Endothelial cell of umbilical vein (primary cell): ENCODE measurements at regions not wholly inside any gene's neighbourhood (a gene's known extent, or its start where the extent isn't known, plus 50 kb on each side); places are given as distances from the start of the nearest gene placed in this dataset.

Experiments
- BruUV-seq: library from RNA; stranded (reverse); fragments of 400-500 nt; replicated peaks from 2 replicates; lab custom pipeline; 2021; lab: Mats Ljungman, UMichigan
- CTCF ChIA-PET: fragments of 300-600, 350-600 bp; sonication (Branson Sonifier 250); formaldehyde crosslinking; loops from one replicate; lab custom pipeline; 2021; ENCODE audit warnings: antibody characterized with exemption, inconsistent platforms; lab: Charles Lee
- POLR2A ChIA-PET: fragments of 300-600, 350-600 bp; sonication (Branson Sonifier 250); formaldehyde crosslinking; loops from one replicate; lab custom pipeline; 2021; ENCODE audit warnings: antibody characterized with exemption, inconsistent platforms; lab: Charles Lee
- DNase-seq: peaks from one replicate; pipeline ENCODE4 v3.0.0-alpha.2; 2011; ENCODE audit warnings: low read depth, low spot score
- FAIRE-seq: peaks from 2 replicates; lab custom pipeline; 2011; peaks lifted over from hg19 to GRCh38; lab: Jason Lieb, UNC
- H2AFZ ChIP-seq: 2 replicates; pipeline ENCODE4 v1.6.0; 2012; ENCODE audit warnings: low read depth, low read length, control low read depth, inconsistent platforms
- H3K27ac ChIP-seq: 2 replicates; pipeline ENCODE4 v1.5.1; 2011; ENCODE audit warnings: low read depth, mild to moderate bottlenecking, control low read depth, low read length, moderate library complexity; ENCODE audit not compliant: insufficient read depth
- H3K27me3 ChIP-seq, 2 experiments: 2 replicates each; pipeline versions ENCODE4 v1.6.0 to v1.6.1; 2011; ENCODE audit warnings: low read length in 2 of 2, mixed read lengths in 1 of 2; ENCODE audit not compliant: control insufficient read depth in 2 of 2, insufficient read depth in 2 of 2
- H3K36me3 ChIP-seq, 2 experiments: 2 replicates in 1 of 2; 3 replicates in 1 of 2; pipeline ENCODE4 v1.5.1; 2011; ENCODE audit warnings: low read length in 2 of 2, mild to moderate bottlenecking in 1 of 2, moderate library complexity in 1 of 2; ENCODE audit not compliant: control insufficient read depth in 2 of 2, insufficient read depth in 2 of 2; ENCODE audit errors: extremely low read depth in 1 of 2
- H3K4me1 ChIP-seq: 3 replicates; pipeline ENCODE4 v1.5.1; 2011; ENCODE audit warnings: mild to moderate bottlenecking, low read length; ENCODE audit not compliant: control insufficient read depth, insufficient read depth; ENCODE audit errors: extremely low read depth
- H3K4me2 ChIP-seq: 2 replicates; pipeline ENCODE4 v1.6.1; 2011; ENCODE audit warnings: low read length, control low read depth, mixed read lengths; ENCODE audit not compliant: insufficient read depth
- H3K4me3 ChIP-seq, 3 experiments: fragments of 200-600 bp in 1 of 3; sonication (generic), shearing (Covaris generic) in 1 of 3; replicated peaks in 1 of 3; 2 replicates each; pipeline ENCODE4 v1.5.1; 2011 to 2016; ENCODE audit warnings: control low read depth in 3 of 3, low read length in 3 of 3, mild to moderate bottlenecking in 2 of 3, inconsistent platforms in 1 of 3, low read depth in 1 of 3, moderate library complexity in 1 of 3; ENCODE audit not compliant: insufficient read depth in 1 of 3
- H3K79me2 ChIP-seq: 2 replicates; pipeline ENCODE4 v1.6.0; 2012; ENCODE audit warnings: low read length, inconsistent platforms; ENCODE audit not compliant: control insufficient read depth, insufficient read depth
- H3K9ac ChIP-seq: replicated peaks from 2 replicates; pipeline ENCODE3; 2011; ENCODE audit warnings: low read length, control low read depth; ENCODE audit not compliant: insufficient read depth; ENCODE audit errors: extremely low read depth
- H3K9me1 ChIP-seq: replicated peaks from 3 replicates; pipeline ENCODE4 v1.6.0; 2011; ENCODE audit warnings: mild to moderate bottlenecking, low read length; ENCODE audit not compliant: control insufficient read depth, insufficient read depth; ENCODE audit errors: extremely low read depth
- H3K9me3 ChIP-seq: replicated peaks from 2 replicates; pipeline ENCODE4 v1.5.1; 2012; ENCODE audit warnings: low read length, inconsistent platforms; ENCODE audit not compliant: control insufficient read depth, insufficient read depth
- H4K20me1 ChIP-seq: replicated peaks from 2 replicates; pipeline ENCODE3; 2011; ENCODE audit warnings: mild to moderate bottlenecking, low read length; ENCODE audit not compliant: control insufficient read depth, insufficient read depth; ENCODE audit errors: extremely low read depth
- CTCF ChIP-seq, 2 donors: IDR thresholded peaks; 1 replicate in 1 of 2; 2 replicates in 1 of 2; pipeline ENCODE4 v1.5.1; 2011; ENCODE audit warnings: low read length in 2 of 2, mild to moderate bottlenecking in 2 of 2, moderate library complexity in 2 of 2, control low read depth in 1 of 2, inconsistent platforms in 1 of 2, low read depth in 1 of 2; ENCODE audit not compliant: insufficient read depth in 1 of 2; ENCODE audit errors: extremely low read depth in 1 of 2
- EZH2 ChIP-seq: IDR thresholded peaks from 2 replicates; pipeline ENCODE4 v1.6.1; 2012; ENCODE audit warnings: borderline replicate concordance, low read depth, mild to moderate bottlenecking, moderate library complexity, low read length, inconsistent platforms; ENCODE audit not compliant: severe bottlenecking
- FOS ChIP-seq: IDR thresholded peaks from 2 replicates; pipeline ENCODE4 v1.6.1; 2011; ENCODE audit warnings: mild to moderate bottlenecking, low read length, moderate library complexity, borderline replicate concordance; ENCODE audit not compliant: insufficient read depth
- GATA2 ChIP-seq: IDR thresholded peaks from 2 replicates; pipeline ENCODE4 v1.7.0; 2011; ENCODE audit warnings: low read depth, mild to moderate bottlenecking, moderate library complexity, mixed read lengths, low read length; ENCODE audit not compliant: insufficient read length, insufficient read depth
- JUN ChIP-seq: IDR thresholded peaks from 2 replicates; pipeline ENCODE4 v1.6.1; 2011; ENCODE audit warnings: borderline replicate concordance, low read depth; ENCODE audit not compliant: insufficient read length, insufficient read depth
- MAX ChIP-seq: IDR thresholded peaks from 2 replicates; pipeline ENCODE4 v1.6.1; 2011; ENCODE audit not compliant: insufficient read depth, insufficient read length
- MYC ChIP-seq: IDR thresholded peaks from one replicate; pipeline ENCODE4 v1.6.1; 2011; ENCODE audit warnings: mild to moderate bottlenecking, low read depth, low read length
- POLR2A ChIP-seq: IDR thresholded peaks from 2 replicates; pipeline ENCODE4 v1.6.1; 2012; ENCODE audit warnings: low read depth, mild to moderate bottlenecking, control low read depth, low read length
- POLR2AphosphoS5 ChIP-seq: IDR thresholded peaks from 2 replicates; pipeline ENCODE4 v1.6.1; 2012; ENCODE audit warnings: low read depth, mild to moderate bottlenecking, control low read depth, low read length, moderate library complexity; ENCODE audit not compliant: insufficient read depth
- dilution Hi-C: fragments of 300-500 bp; cut with MboI; formaldehyde crosslinking; loops from one replicate; pipeline ENCODE4 v1.15.0; 2019; ENCODE audit warnings: low sequenced_read_pairs; ENCODE audit not compliant: extremely low pct_ligation_motif_present
- intact Hi-C: fragments of 100-400 bp; cut with micrococcal nuclease; formaldehyde crosslinking; loops from one replicate; pipeline ENCODE4 v1.10.0; 2022

- Histone ChIP-seq H3K36me3 (no peaks in the 10 kb centered on the region), H2AFZ (no peak overlapping the region), H3K4me3 (no peak overlapping the region), H3K9ac (no peak overlapping the region), H3K27me3 (peaks cover 5 to 10% of the 10 kb centered on the region in 2 experiments), H3K79me2 (no peaks in the 10 kb centered on the region), H3K9me3 (no peaks in the 10 kb centered on the region), H4K20me1 (no peaks in the 10 kb centered on the region), H3K27ac (no peak overlapping the region), H3K4me2 (no peak overlapping the region), H3K4me1 (no peaks in the 10 kb centered on the region), H3K9me1 (no peaks in the 10 kb centered on the region)
- POLR2A ChIA-PET = no interaction called here
- TF ChIP-seq CTCF (IDR thresholded peaks at IDR 0.05; ENCODE audit: extremely low read depth in 1 of 2, insufficient read depth in 1 of 2, low read depth in 1 of 2, low read length in 2 of 2) (no peak), GATA2 (no peak), MYC (no peak), JUN (no peak), POLR2AphosphoS5 (no peak), MAX (no peak), EZH2 (no peak), POLR2A (no peak), FOS (no peak)
- CTCF ChIA-PET = no interaction called here
- BruUV-seq = no TSS peak
- DNase-seq (no peak), FAIRE-seq (no peak)
- dilution Hi-C loops = no loop called here
- intact Hi-C loops = no loop called here
These were observed 64.1 kb upstream of the NNAT start for GRCh38 chr20:37456948-37457347.
